ENCODE measurements at regions not wholly inside any gene's neighbourhood (a gene's known extent, or its start where the extent isn't known, plus 50 kb on each side); places are given as distances from the start of the nearest gene placed in this dataset.
A peak's percentile ranks its signal among the peaks of the same experiment; 100 is the strongest.
"Not testable (repeated sequence)": the region's sequence is repeated elsewhere in the genome, so short reads cannot be mapped to it uniquely, and the experiment has no call there.

GRCh38 chr2:101645886-101646285 is 51.6 kb upstream of the MAP4K4 start:
- DNase-seq: not testable (repeated sequence)

- no peak for DNase-seq
Measured at GRCh38 chr2:101644842-101645383, 52.6 kb upstream of the MAP4K4 start.

GRCh38 chr2:101643004-101643524 is 54.4 kb upstream of the MAP4K4 start:
- no peak for DNase-seq

- DNase-seq: no peak
Measured at GRCh38 chr2:101638817-101639605, 58.5 kb upstream of the MAP4K4 start.

GRCh38 chr2:101638181-101638711 is 59.3 kb upstream of the MAP4K4 start:
- no peak for DNase-seq

- no peak for DNase-seq
Measured at GRCh38 chr2:101630224-101630949, 67.1 kb upstream of the MAP4K4 start.

- DNase-seq: no peak
Measured at GRCh38 chr2:101628030-101628392, 69.5 kb upstream of the MAP4K4 start.

- no peak for DNase-seq
Measured at GRCh38 chr2:101627285-101628029, 70.0 kb upstream of the MAP4K4 start.

- DNase-seq: not testable (repeated sequence)
Measured at GRCh38 chr2:101625814-101626213, 71.7 kb upstream of the MAP4K4 start.

- no peak for DNase-seq
Measured at GRCh38 chr2:101625387-101625786, 72.1 kb upstream of the MAP4K4 start.

- DNase-seq: no peak
Measured at GRCh38 chr2:101624706-101625332, 72.7 kb upstream of the MAP4K4 start.

- peak in 2 of 5 experiments; percentile 6 to 56 for DNase-seq
Measured at GRCh38 chr2:101623031-101623521, 74.4 kb upstream of the MAP4K4 start.

GRCh38 chr2:101622210-101623030 is 75.1 kb upstream of the MAP4K4 start:
- peak in 1 of 5 experiments; percentile 52 for DNase-seq

- no peak for DNase-seq
Measured at GRCh38 chr2:101619191-101619591, 78.3 kb upstream of the MAP4K4 start.

GRCh38 chr2:101617796-101618195 is 79.7 kb upstream of the MAP4K4 start:
- DNase-seq: no peak

GRCh38 chr2:101617188-101617587 is 80.3 kb upstream of the MAP4K4 start:
- DNase-seq: no peak

- no peak for DNase-seq
Measured at GRCh38 chr2:101614127-101614759, 83.3 kb upstream of the MAP4K4 start.

- DNase-seq: no peak
Measured at GRCh38 chr2:101613056-101613704, 84.3 kb upstream of the MAP4K4 start.

- no peak for DNase-seq
Measured at GRCh38 chr2:101612019-101612418, 85.5 kb upstream of the MAP4K4 start.

GRCh38 chr2:101610750-101611315 is 86.7 kb upstream of the MAP4K4 start:
- DNase-seq: no peak

Measured in T-helper 2 cell (primary cell).